ENCODE measurements at regions not wholly inside any gene's neighbourhood (a gene's known extent, or its start where the extent isn't known, plus 50 kb on each side); places are given as distances from the start of the nearest gene placed in this dataset.

GRCh38 chr5:170181902-170182301 lies 50.9 kb upstream of the C5orf58 start:
- TF ChIP-seq EP300 (IDR thresholded peaks at IDR 0.05; ENCODE audit: low read depth in 2 of 2, low read length in 2 of 2) (no peak), EP300 (CRISPR knock-in tag; IDR thresholded peaks at IDR 0.05; ENCODE audit: borderline replicate concordance) (no peak), FOXP1 (IDR thresholded peaks at IDR 0.05) (no peak), FOXP1 (CRISPR knock-in tag; IDR thresholded peaks at IDR 0.05) (no peak), AGO1 (IDR thresholded peaks at IDR 0.05; ENCODE audit: low read depth, low read length, poor library complexity, severe bottlenecking) (no peak), CTCF (CRISPR knock-in tag; IDR thresholded peaks at IDR 0.05) (no peak), MAX (IDR thresholded peaks at IDR 0.05) (no peak), CEBPB (IDR thresholded peaks at IDR 0.05; ENCODE audit: borderline replicate concordance, low read depth, low read length) (no peak), TOE1 (CRISPR knock-in tag; IDR thresholded peaks at IDR 0.05) (no peak), ATF7 (IDR thresholded peaks at IDR 0.05) (no peak), ATF7 (CRISPR knock-in tag; IDR thresholded peaks at IDR 0.05) (no peak), TEAD2 (CRISPR knock-in tag; IDR thresholded peaks at IDR 0.05) (no peak), PCBP1 (IDR thresholded peaks at IDR 0.05; ENCODE audit: borderline replicate concordance, low read depth, low read length) (no peak), CHD2 (IDR thresholded peaks at IDR 0.05; ENCODE audit: low read depth, low read length) (no peak), KLF16 (CRISPR knock-in tag; IDR thresholded peaks at IDR 0.05) (no peak)
- TF ChIP-seq, protein P1, sequence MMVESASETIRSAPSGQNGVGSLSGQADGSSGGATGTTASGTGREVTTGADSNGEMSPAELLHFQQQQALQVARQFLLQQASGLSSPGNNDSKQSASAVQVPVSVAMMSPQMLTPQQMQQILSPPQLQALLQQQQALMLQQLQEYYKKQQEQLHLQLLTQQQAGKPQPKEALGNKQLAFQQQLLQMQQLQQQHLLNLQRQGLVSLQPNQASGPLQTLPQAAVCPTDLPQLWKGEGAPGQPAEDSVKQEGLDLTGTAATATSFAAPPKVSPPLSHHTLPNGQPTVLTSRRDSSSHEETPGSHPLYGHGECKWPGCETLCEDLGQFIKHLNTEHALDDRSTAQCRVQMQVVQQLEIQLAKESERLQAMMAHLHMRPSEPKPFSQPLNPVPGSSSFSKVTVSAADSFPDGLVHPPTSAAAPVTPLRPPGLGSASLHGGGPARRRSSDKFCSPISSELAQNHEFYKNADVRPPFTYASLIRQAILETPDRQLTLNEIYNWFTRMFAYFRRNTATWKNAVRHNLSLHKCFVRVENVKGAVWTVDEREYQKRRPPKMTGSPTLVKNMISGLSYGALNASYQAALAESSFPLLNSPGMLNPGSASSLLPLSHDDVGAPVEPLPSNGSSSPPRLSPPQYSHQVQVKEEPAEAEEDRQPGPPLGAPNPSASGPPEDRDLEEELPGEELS (CRISPR knock-in tag; IDR thresholded peaks at IDR 0.05) = no peak
- TF ChIP-seq, protein P2, sequence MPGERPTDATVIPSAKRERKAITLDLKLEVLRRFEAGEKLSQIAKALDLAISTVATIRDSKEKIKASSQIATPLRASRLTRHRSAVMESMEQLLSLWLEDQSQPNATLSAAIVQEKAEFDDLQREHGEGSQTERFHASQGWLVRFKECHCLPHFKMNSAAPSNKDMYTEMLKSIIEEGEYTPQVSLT (CRISPR knock-in tag; IDR thresholded peaks at IDR 0.05; ENCODE audit: borderline replicate concordance, low read depth) = no peak
